Heart left ventricle (tissue), 13 donors: ENCODE measurements at regions not wholly inside any gene's neighbourhood (a gene's known extent, or its start where the extent isn't known, plus 50 kb on each side); places are given as distances from the start of the nearest gene placed in this dataset.

Experiments used
- CTCF ChIP-seq, 12 donors: fragments of 200-600 bp; sonication (generic) in 4 of 12; IDR thresholded peaks; one replicate each; pipeline versions ENCODE4 v1.5.0 to v1.8.0; 2018 to 2022; ENCODE audit warnings: antibody characterized with exemption in 12 of 12, mild to moderate bottlenecking in 5 of 12
- POLR2A ChIP-seq, 2 donors: fragments of 450-650 bp; IDR thresholded peaks; one replicate each; pipeline ENCODE4 v1.6.1; 2017; ENCODE audit warnings: antibody characterized with exemption in 2 of 2, mild to moderate bottlenecking in 2 of 2, moderate library complexity in 2 of 2
- donor health status: ischemic (EF 13 %, LVEDD 7.1; RV severe dilation, severe dysfunction).
- donor health status: DM: no; HTN: yes; CAD: no.
- donor health status: DM: no; HTN: no; CAD: no.
- donor health status: ischemic (EF 25% LVEDD 6.9; RV normal size, moderate dysfunction).
- donor health status: ischemic (EF 25% LVEDD 5.7; RV mildly dilated, moderate dysfunction).
- donor health status: ischemic (EF 35%, LVEDD 5.7; RV mildly dilated, moderate dysfunction).
- donor health status: nonischemic (EF 11% LVEDD 7.7; RV severe dilation, severe dysfunction).
- donor health status: DM: yes; HTN: yes; CAD: no.
- donor health status: PGD.
- donor health status: ischemic (EF 29% LVEDD 5.4; RV normal size, mild dysfunction).
- donor health status: nonischemic (EF 23%, LVEDD 6.1; RV moderate dilation, normal function).

GRCh38 chr3:139111392-139112229 is 66.9 kb upstream of the PRR23C start:
- peak; percentile 50 to 76 (median 64) for TF ChIP-seq CTCF (IDR thresholded peaks at IDR 0.05)
- no peak for TF ChIP-seq POLR2A (IDR thresholded peaks at IDR 0.05)
